Caco-2 (cell line): ENCODE measurements at regions not wholly inside any gene's neighbourhood (a gene's known extent, or its start where the extent isn't known, plus 50 kb on each side); places are given as distances from the start of the nearest gene placed in this dataset.
"Not testable (repeated sequence)": the region's sequence is repeated elsewhere in the genome, so short reads cannot be mapped to it uniquely, and the experiment has no call there.

ENCODE experiments used
- BruUV-seq: library from RNA; stranded (reverse); fragments of 400-500 nt; replicated peaks from 2 replicates; lab custom pipeline; 2021; lab: Mats Ljungman, UMichigan
- CTCF ChIA-PET: fragments of 300-600 bp; sonication (Branson Sonifier 250); formaldehyde crosslinking; loops from one replicate; lab custom pipeline; 2022; ENCODE audit warnings: antibody characterized with exemption; lab: Charles Lee
- POLR2A ChIA-PET: fragments of 300-600 bp; sonication (Branson Sonifier 250); formaldehyde crosslinking; loops from one replicate; lab custom pipeline; 2022; ENCODE audit warnings: antibody characterized with exemption; lab: Charles Lee
- DNase-seq, 2 experiments: peaks; one replicate each; pipeline versions ENCODE4 v3.0.0 to v3.0.0-alpha.2; 2020 to 2022
- H3K27me3 ChIP-seq: replicated peaks from 2 replicates; pipeline ENCODE4 v1.6.0; 2011; ENCODE audit warnings: low read length; ENCODE audit not compliant: control insufficient read depth, insufficient read depth
- H3K36me3 ChIP-seq: 2 replicates; pipeline ENCODE4 v1.5.1; 2011; ENCODE audit warnings: low read length; ENCODE audit not compliant: control insufficient read depth, insufficient read depth
- H3K4me1 ChIP-seq: fragments of 250-450 bp; sonication (Bioruptor Pico); 2 replicates; pipeline ENCODE4 v1.5.1; 2020; ENCODE audit warnings: mild to moderate bottlenecking
- H3K4me3 ChIP-seq: 2 replicates; pipeline ENCODE4 v1.5.1; 2011; ENCODE audit warnings: low read depth, mild to moderate bottlenecking, control low read depth, low read length
- H3K9me3 ChIP-seq: fragments of 250-450 bp; sonication (Bioruptor Pico); 2 replicates; pipeline ENCODE4 v1.5.1; 2020; ENCODE audit warnings: mild to moderate bottlenecking, moderate library complexity
- H3K27ac Mint-ChIP-seq: one replicate; pipeline ENCODE4 v1.8.0; 2022; ENCODE audit warnings: mixed read lengths; ENCODE audit not compliant: unreplicated experiment
- H3K27me3 Mint-ChIP-seq: one replicate; pipeline ENCODE4 v1.8.0; 2022; ENCODE audit warnings: mixed read lengths; ENCODE audit not compliant: insufficient read depth, unreplicated experiment
- H3K36me3 Mint-ChIP-seq: one replicate; pipeline ENCODE4 v1.8.0; 2022; ENCODE audit warnings: mild to moderate bottlenecking, mixed read lengths; ENCODE audit not compliant: insufficient read depth, unreplicated experiment
- H3K4me1 Mint-ChIP-seq: one replicate; pipeline ENCODE4 v1.8.0; 2022; ENCODE audit warnings: low read depth, mixed read lengths; ENCODE audit not compliant: unreplicated experiment
- H3K4me3 Mint-ChIP-seq: one replicate; pipeline ENCODE4 v1.8.0; 2022; ENCODE audit warnings: mild to moderate bottlenecking, moderate library complexity, mixed read lengths; ENCODE audit not compliant: unreplicated experiment
- H3K9me3 Mint-ChIP-seq: one replicate; pipeline ENCODE4 v1.8.0; 2022; ENCODE audit warnings: mixed read lengths; ENCODE audit not compliant: unreplicated experiment
- intact Hi-C: fragments of 100-400 bp; cut with micrococcal nuclease; formaldehyde crosslinking; loops from one replicate; pipeline ENCODE4 v1.10.0; 2022; ENCODE audit not compliant: unreplicated experiment
- TF ChIP-seq, protein P1 (sequence below), 2 experiments: fragments of 200-600 bp in 1 of 2; IDR thresholded peaks; 1 replicate in 1 of 2; 2 replicates in 1 of 2; pipeline versions ENCODE4 v1.5.1 to v1.8.0; 2011 to 2022; ENCODE audit warnings: antibody characterized with exemption in 1 of 2, control low read depth in 1 of 2, inconsistent platforms in 1 of 2, low read depth in 1 of 2, low read length in 1 of 2, mild to moderate bottlenecking in 1 of 2, moderate library complexity in 1 of 2; ENCODE audit not compliant: insufficient read depth in 1 of 2, severe bottlenecking in 1 of 2, unreplicated experiment in 1 of 2

DNA sequence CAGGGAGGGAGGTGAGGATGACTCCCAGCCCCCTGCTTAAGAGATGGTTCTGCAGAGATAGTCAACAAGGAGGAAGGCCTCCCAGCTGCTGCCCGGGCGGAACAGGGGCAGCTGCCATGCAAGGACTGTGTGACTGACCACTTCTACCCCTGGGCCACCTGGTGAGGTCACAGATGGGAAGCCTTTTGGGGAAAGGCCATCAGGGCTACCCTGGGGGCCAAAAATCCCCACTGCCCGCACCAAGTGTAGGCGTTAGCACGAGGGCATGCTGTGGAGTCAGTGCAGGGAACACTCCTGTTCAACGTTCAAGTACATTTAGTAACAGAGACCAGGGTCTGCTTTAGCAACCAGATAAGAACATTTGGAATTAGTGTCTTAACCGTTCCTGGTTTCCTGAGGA lies 372.9 kb downstream of the BRD1 start:
- no peaks in the 10 kb centered on the region; the same call in 1 of the 2 replicates for H3K4me1 ChIP-seq
- Mint-ChIP-seq H3K9me3 (no peaks in the 10 kb centered on the region), H3K4me3 (no peak overlapping the region), H3K27ac (no peak overlapping the region), H3K27me3 (peaks cover 25% of the 10 kb centered on the region), H3K4me1 (peaks cover 6% of the 10 kb centered on the region), H3K36me3 (no peaks in the 10 kb centered on the region)
- ChIA-PET POLR2A (no interaction called here), CTCF (no interaction called here)
- no peaks in the 10 kb centered on the region; the same call in 1 of the 2 replicates for H3K27me3 ChIP-seq
- DNase-seq: no peak
- H3K9me3 ChIP-seq: no peaks in the 10 kb centered on the region
- no peak overlapping the region for H3K4me3 ChIP-seq
- no TSS peak for BruUV-seq
- intact Hi-C loops: no loop called here
- TF ChIP-seq, protein P1, sequence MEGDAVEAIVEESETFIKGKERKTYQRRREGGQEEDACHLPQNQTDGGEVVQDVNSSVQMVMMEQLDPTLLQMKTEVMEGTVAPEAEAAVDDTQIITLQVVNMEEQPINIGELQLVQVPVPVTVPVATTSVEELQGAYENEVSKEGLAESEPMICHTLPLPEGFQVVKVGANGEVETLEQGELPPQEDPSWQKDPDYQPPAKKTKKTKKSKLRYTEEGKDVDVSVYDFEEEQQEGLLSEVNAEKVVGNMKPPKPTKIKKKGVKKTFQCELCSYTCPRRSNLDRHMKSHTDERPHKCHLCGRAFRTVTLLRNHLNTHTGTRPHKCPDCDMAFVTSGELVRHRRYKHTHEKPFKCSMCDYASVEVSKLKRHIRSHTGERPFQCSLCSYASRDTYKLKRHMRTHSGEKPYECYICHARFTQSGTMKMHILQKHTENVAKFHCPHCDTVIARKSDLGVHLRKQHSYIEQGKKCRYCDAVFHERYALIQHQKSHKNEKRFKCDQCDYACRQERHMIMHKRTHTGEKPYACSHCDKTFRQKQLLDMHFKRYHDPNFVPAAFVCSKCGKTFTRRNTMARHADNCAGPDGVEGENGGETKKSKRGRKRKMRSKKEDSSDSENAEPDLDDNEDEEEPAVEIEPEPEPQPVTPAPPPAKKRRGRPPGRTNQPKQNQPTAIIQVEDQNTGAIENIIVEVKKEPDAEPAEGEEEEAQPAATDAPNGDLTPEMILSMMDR (IDR thresholded peaks at IDR 0.05; ENCODE audit: insufficient read depth in 1 of 2, low read depth in 1 of 2, low read length in 1 of 2, severe bottlenecking in 1 of 2, unreplicated experiment in 1 of 2): no peak
- no peaks in the 10 kb centered on the region for H3K36me3 ChIP-seq

DNA sequence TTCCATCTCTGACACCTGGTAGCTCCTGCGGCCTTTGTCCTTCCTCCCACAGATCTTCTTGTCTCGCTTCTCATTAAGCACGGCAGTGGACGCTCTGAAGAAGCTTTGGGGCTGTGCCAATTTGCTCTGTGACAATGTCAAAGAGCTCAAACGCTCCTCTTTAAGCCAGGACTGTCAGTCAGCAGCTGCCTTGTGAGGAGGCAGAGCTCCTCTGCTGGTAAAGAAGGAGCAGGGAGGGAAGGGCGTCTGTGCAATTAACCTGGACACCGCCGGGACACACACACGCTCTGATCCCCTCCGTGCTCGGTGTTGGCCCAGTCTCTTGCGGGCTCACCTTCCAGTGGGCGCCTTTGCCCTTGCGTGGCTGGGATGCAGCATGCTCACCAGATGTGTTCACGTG lies 373.9 kb downstream of the BRD1 start:
- Histone ChIP-seq H3K9me3 (no peaks in the 10 kb centered on the region), H3K4me3 (no peak overlapping the region), H3K27me3 (no peaks in the 10 kb centered on the region; the same call in 1 of the 2 replicates), H3K36me3 (no peaks in the 10 kb centered on the region), H3K4me1 (no peaks in the 10 kb centered on the region; the same call in 1 of the 2 replicates)
- DNase-seq: no peak
- H3K27ac Mint-ChIP-seq: no peak overlapping the region
- no TSS peak for BruUV-seq
- intact Hi-C loops: no loop called here
- no peaks in the 10 kb centered on the region for H3K36me3 Mint-ChIP-seq
- ChIA-PET CTCF (no interaction called here), POLR2A (no interaction called here)
- H3K27me3 Mint-ChIP-seq: peaks cover 23% of the 10 kb centered on the region
- H3K4me3 Mint-ChIP-seq: no peak overlapping the region
- no peaks in the 10 kb centered on the region for H3K9me3 Mint-ChIP-seq
- peaks cover 6% of the 10 kb centered on the region for H3K4me1 Mint-ChIP-seq
- TF ChIP-seq, protein P1 (IDR thresholded peaks at IDR 0.05; ENCODE audit: insufficient read depth in 1 of 2, low read depth in 1 of 2, low read length in 1 of 2, severe bottlenecking in 1 of 2, unreplicated experiment in 1 of 2): no peak

DNA sequence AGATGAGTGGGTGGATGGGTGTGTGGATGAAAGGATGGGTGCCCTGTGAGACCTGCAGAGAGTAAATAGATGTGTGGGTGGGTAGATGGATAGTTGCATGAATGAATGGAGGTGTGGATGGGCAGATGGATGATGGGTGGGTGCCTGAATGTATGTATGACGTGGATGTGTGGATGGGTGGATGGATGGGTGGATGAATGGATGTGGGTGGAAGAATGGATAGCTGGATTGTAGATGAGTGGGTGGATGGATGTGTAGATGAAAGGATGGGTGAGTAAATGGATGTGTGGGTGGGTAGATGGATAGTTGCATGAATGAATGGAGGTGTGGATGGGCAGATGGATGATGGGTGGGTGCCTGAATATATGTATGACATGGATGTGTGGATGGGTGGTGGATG lies 374.7 kb downstream of the BRD1 start:
- POLR2A ChIA-PET, H3K4me1 Mint-ChIP-seq, H3K4me1 ChIP-seq, H3K9me3 Mint-ChIP-seq, H3K36me3 Mint-ChIP-seq, H3K9me3 ChIP-seq, intact Hi-C loops, DNase-seq, H3K27me3 ChIP-seq, H3K36me3 ChIP-seq, BruUV-seq, H3K4me3 ChIP-seq, CTCF ChIA-PET, H3K4me3 Mint-ChIP-seq, H3K27ac Mint-ChIP-seq: not testable (repeated sequence)
- peaks cover 18% of the 10 kb centered on the region for H3K27me3 Mint-ChIP-seq
